OCI-LY3 (cell line): ENCODE measurements at regions not wholly inside any gene's neighbourhood (a gene's known extent, or its start where the extent isn't known, plus 50 kb on each side); places are given as distances from the start of the nearest gene placed in this dataset.

Experiments used
- H2AFZ ChIP-seq: fragments of 200-600, 300-600 bp; shearing (Covaris generic); 2 replicates; pipeline ENCODE4 v1.6.0; 2014; ENCODE audit warnings: antibody characterized with exemption, low read depth, low read length
- H3K27ac ChIP-seq: fragments of 200-600, 300-600 bp; sonication (generic); 2 replicates; pipeline ENCODE4 v1.5.1; 2014; ENCODE audit warnings: mild to moderate bottlenecking, low read length, moderate library complexity, mixed read lengths
- H3K27me3 ChIP-seq: fragments of 200-600, 300-600 bp; sonication (generic); 2 replicates; pipeline ENCODE4 v1.6.1; 2014; ENCODE audit warnings: low read depth, low read length, mixed read lengths
- H3K36me3 ChIP-seq: fragments of 200-600, 300-600 bp; sonication (generic); replicated peaks from 2 replicates; pipeline ENCODE3; 2014; ENCODE audit warnings: low read depth, low read length, mixed read lengths
- H3K4me1 ChIP-seq: fragments of 300-600, 200-600 bp; sonication (generic); 2 replicates; pipeline ENCODE4 v1.6.1; 2014; ENCODE audit warnings: low read length, mixed read lengths
- H3K4me2 ChIP-seq: fragments of 200-600, 300-600 bp; sonication (generic); 2 replicates; pipeline ENCODE4 v1.6.1; 2014; ENCODE audit warnings: low read length, mixed read lengths
- H3K4me3 ChIP-seq: fragments of 300-600, 200-600 bp; sonication (generic); 2 replicates; pipeline ENCODE4 v1.5.1; 2014; ENCODE audit warnings: antibody characterized with exemption, mild to moderate bottlenecking, low read length, moderate library complexity
- H3K79me2 ChIP-seq: fragments of 300-600, 200-600 bp; shearing (Covaris generic); 2 replicates; pipeline ENCODE4 v1.6.1; 2014; ENCODE audit warnings: mild to moderate bottlenecking, low read length, mixed read lengths
- H3K9ac ChIP-seq: fragments of 300-600, 200-600 bp; shearing (Covaris generic); 2 replicates; pipeline ENCODE4 v1.6.0; 2014; ENCODE audit warnings: mild to moderate bottlenecking, low read length, moderate library complexity
- H3K9me3 ChIP-seq: fragments of 200-600, 300-600 bp; shearing (Covaris generic); 2 replicates; pipeline ENCODE4 v1.6.1; 2014; ENCODE audit warnings: low read length, mixed read lengths; ENCODE audit not compliant: insufficient read depth
- H4K20me1 ChIP-seq: fragments of 200-600, 300-600 bp; sonication (generic); 2 replicates; pipeline ENCODE4 v1.6.1; 2016; ENCODE audit warnings: low read length, mixed read lengths; ENCODE audit not compliant: insufficient read depth
- EZH2phosphoT487 ChIP-seq: fragments of 200-600 bp; shearing (Covaris generic); IDR thresholded peaks from 2 replicates; pipeline ENCODE4 v1.6.1; 2018; ENCODE audit warnings: antibody characterized with exemption, mixed run types, low read depth
- TF ChIP-seq, protein P1 (sequence below): fragments of 200-600, 300-600 bp; sonication (generic); IDR thresholded peaks from 2 replicates; pipeline ENCODE4 v1.5.1; 2014; ENCODE audit warnings: antibody characterized with exemption, low read length, low read depth

DNA sequence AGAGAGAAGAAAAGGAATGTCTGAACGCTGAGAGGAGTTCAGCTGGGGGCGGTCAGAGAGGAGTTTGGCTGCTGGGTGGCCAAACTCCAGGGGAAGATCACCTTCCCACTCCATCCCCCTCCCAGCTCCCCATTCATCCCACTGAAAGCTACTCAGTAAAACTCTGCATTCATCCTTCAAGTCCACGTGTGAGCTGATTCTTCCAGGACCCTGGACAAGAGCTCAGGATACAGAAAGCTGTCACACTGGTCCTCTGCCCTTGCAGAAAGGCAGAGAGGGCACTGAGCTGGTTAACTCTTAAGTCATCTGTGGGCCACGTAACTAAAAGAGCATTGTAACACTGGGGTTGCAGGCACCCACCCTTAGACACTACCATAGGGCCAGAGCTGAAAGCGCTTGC is 132.1 kb upstream of the ARL4C start:
- TF ChIP-seq, protein P1, sequence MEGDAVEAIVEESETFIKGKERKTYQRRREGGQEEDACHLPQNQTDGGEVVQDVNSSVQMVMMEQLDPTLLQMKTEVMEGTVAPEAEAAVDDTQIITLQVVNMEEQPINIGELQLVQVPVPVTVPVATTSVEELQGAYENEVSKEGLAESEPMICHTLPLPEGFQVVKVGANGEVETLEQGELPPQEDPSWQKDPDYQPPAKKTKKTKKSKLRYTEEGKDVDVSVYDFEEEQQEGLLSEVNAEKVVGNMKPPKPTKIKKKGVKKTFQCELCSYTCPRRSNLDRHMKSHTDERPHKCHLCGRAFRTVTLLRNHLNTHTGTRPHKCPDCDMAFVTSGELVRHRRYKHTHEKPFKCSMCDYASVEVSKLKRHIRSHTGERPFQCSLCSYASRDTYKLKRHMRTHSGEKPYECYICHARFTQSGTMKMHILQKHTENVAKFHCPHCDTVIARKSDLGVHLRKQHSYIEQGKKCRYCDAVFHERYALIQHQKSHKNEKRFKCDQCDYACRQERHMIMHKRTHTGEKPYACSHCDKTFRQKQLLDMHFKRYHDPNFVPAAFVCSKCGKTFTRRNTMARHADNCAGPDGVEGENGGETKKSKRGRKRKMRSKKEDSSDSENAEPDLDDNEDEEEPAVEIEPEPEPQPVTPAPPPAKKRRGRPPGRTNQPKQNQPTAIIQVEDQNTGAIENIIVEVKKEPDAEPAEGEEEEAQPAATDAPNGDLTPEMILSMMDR, result no peak
- no peak for TF ChIP-seq EZH2phosphoT487
- Histone ChIP-seq H3K4me1 (no peaks in the 10 kb centered on the region), H3K27ac (no peak overlapping the region), H3K4me3 (no peak overlapping the region), H3K27me3 (no peaks in the 10 kb centered on the region), H3K4me2 (no peak overlapping the region), H3K9ac (no peak overlapping the region), H3K9me3 (no peaks in the 10 kb centered on the region), H3K79me2 (no peaks in the 10 kb centered on the region), H3K36me3 (no peaks in the 10 kb centered on the region), H4K20me1 (no peaks in the 10 kb centered on the region), H2AFZ (no peak overlapping the region)

DNA sequence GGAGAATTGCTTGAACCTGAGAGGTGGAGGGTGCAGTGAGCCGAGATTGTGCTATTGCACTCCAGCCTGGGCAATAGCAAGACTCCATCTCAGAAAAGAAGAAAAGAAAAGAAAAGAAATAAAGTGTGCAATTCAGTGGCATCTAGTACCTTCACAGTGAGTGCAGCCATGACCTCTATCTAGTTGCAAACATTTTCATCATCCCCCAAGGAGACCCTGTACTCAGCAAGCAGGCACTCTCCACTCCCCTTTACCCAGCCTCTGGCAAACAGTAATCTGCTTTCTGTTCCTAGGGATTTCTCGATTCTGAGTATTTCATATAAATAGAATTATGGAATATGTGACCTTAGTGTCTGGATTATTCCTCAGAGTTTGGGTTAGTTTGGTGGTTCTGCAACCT is 130.4 kb upstream of the ARL4C start:
- Histone ChIP-seq H4K20me1 (no peaks in the 10 kb centered on the region), H3K27me3 (no peaks in the 10 kb centered on the region), H3K27ac (no peak overlapping the region), H3K9ac (no peak overlapping the region), H3K4me1 (no peaks in the 10 kb centered on the region), H2AFZ (no peak overlapping the region), H3K79me2 (no peaks in the 10 kb centered on the region), H3K36me3 (no peaks in the 10 kb centered on the region), H3K4me2 (no peak overlapping the region), H3K4me3 (no peak overlapping the region), H3K9me3 (no peaks in the 10 kb centered on the region)
- no peak for TF ChIP-seq EZH2phosphoT487
- TF ChIP-seq, protein P1, result no peak

DNA sequence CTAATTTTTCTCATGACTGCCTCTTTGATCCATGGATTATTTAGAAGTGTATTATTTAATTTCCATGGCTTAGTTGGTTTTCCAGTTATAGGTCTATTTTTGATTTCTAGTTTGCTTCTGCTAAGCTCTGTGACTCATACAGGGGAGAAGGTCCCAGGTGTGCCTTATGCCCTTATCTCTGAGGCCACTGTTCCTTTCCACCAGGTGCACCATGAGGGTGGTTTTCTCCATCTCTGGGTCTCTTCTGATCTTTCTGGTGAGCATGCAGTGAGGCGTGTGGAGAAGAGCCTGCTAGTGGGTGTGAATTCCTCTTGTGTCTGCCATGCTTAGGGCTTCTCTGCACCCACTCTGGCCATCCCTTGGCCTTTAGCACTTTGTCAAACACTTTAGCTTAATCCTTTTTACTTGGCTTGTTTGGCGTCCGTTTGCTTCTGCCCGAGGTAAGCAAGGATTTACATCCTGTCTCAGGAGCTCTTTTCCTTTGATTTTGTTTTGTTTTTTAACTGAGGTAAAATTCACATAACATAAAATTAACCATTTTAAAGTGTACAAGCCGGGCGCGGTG is 129.8 kb upstream of the ARL4C start:
- H3K36me3 ChIP-seq, result no peaks in the 10 kb centered on the region
- no peak for TF ChIP-seq EZH2phosphoT487
- TF ChIP-seq, protein P1, result no peak
- H3K4me3 ChIP-seq, result no peak overlapping the region

DNA sequence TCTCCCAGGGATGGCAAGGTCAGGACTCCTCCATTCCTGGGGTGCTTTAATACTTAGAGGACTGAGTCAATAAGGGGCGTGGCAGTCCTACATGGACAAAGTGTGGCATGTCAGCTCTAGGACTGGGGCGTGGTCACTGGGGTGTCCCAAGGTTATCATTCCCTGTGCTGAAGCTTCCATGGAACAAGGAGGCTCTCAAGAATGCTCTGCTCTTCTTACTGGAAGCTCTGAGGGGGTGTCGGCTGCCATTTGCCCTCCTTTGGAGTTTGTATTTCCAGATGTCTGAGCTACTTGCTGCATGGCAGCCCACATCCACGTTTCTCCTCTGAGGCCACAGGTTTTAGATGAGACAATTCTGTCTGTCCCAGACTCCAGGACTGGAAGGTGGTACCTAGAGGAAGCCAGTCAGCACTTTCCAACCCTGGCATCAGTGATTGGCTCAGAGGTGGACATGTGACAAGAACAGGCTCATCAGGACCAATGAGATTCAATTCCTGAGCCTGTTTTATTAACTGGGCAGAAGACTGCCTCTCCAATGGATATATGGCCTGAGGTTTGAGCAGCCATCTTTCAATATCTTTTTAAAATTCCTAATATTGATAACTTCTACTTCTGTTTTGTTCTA is 128.9 kb upstream of the ARL4C start:
- TF ChIP-seq, protein P1, result no peak
- no peak for TF ChIP-seq EZH2phosphoT487
- Histone ChIP-seq H4K20me1 (no peaks in the 10 kb centered on the region), H3K79me2 (no peaks in the 10 kb centered on the region), H3K4me1 (no peaks in the 10 kb centered on the region), H3K36me3 (no peaks in the 10 kb centered on the region), H3K4me3 (no peak overlapping the region), H3K9ac (no peak overlapping the region), H3K27me3 (no peaks in the 10 kb centered on the region), H3K27ac (no peak overlapping the region), H3K4me2 (no peak overlapping the region), H2AFZ (no peak overlapping the region), H3K9me3 (no peaks in the 10 kb centered on the region)

More for the DNA sequence above, 129.8 kb upstream of the ARL4C start:
- no peak overlapping the region for H2AFZ ChIP-seq
- H3K27me3 ChIP-seq, result no peaks in the 10 kb centered on the region
- H3K4me2 ChIP-seq, result no peak overlapping the region
- no peaks in the 10 kb centered on the region for H4K20me1 ChIP-seq
- H3K9me3 ChIP-seq, result no peaks in the 10 kb centered on the region
- no peak overlapping the region for H3K9ac ChIP-seq
- no peaks in the 10 kb centered on the region for H3K4me1 ChIP-seq
- H3K27ac ChIP-seq, result no peak overlapping the region
- H3K79me2 ChIP-seq, result no peaks in the 10 kb centered on the region
